ENCODE measurements at regions not wholly inside any gene's neighbourhood (a gene's known extent, or its start where the extent isn't known, plus 50 kb on each side); places are given as distances from the start of the nearest gene placed in this dataset.

GRCh38 chrX:122301491-122301890, 882.6 kb upstream of the GRIA3 start:
- TF ChIP-seq, protein P1, sequence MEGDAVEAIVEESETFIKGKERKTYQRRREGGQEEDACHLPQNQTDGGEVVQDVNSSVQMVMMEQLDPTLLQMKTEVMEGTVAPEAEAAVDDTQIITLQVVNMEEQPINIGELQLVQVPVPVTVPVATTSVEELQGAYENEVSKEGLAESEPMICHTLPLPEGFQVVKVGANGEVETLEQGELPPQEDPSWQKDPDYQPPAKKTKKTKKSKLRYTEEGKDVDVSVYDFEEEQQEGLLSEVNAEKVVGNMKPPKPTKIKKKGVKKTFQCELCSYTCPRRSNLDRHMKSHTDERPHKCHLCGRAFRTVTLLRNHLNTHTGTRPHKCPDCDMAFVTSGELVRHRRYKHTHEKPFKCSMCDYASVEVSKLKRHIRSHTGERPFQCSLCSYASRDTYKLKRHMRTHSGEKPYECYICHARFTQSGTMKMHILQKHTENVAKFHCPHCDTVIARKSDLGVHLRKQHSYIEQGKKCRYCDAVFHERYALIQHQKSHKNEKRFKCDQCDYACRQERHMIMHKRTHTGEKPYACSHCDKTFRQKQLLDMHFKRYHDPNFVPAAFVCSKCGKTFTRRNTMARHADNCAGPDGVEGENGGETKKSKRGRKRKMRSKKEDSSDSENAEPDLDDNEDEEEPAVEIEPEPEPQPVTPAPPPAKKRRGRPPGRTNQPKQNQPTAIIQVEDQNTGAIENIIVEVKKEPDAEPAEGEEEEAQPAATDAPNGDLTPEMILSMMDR (IDR thresholded peaks at IDR 0.05), result no peak
- no peak for TF ChIP-seq POLR2A (IDR thresholded peaks at IDR 0.05)
